ENCODE measurements at regions not wholly inside any gene's neighbourhood (a gene's known extent, or its start where the extent isn't known, plus 50 kb on each side); places are given as distances from the start of the nearest gene placed in this dataset.

- peak; percentile 48 for DNase-seq (ENCODE audit: low read depth)
- TF ChIP-seq, protein P1, sequence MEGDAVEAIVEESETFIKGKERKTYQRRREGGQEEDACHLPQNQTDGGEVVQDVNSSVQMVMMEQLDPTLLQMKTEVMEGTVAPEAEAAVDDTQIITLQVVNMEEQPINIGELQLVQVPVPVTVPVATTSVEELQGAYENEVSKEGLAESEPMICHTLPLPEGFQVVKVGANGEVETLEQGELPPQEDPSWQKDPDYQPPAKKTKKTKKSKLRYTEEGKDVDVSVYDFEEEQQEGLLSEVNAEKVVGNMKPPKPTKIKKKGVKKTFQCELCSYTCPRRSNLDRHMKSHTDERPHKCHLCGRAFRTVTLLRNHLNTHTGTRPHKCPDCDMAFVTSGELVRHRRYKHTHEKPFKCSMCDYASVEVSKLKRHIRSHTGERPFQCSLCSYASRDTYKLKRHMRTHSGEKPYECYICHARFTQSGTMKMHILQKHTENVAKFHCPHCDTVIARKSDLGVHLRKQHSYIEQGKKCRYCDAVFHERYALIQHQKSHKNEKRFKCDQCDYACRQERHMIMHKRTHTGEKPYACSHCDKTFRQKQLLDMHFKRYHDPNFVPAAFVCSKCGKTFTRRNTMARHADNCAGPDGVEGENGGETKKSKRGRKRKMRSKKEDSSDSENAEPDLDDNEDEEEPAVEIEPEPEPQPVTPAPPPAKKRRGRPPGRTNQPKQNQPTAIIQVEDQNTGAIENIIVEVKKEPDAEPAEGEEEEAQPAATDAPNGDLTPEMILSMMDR (IDR thresholded peaks at IDR 0.05; ENCODE audit: control insufficient read depth, insufficient read depth, low read depth, low read length, missing control alignments): no peak
- no peak overlapping the region for H3K4me3 ChIP-seq (ENCODE audit: control insufficient read depth, low read depth, low read length)
These were observed 63.6 kb downstream of the SPINK2 start for GRCh38 chr4:56757821-56758411.

GRCh38 chr4:56757261-56757746, 64.2 kb downstream of the SPINK2 start:
- no peak for DNase-seq (ENCODE audit: low read depth)
- no peak overlapping the region for H3K4me3 ChIP-seq (ENCODE audit: control insufficient read depth, low read depth, low read length)
- TF ChIP-seq, protein P1 (IDR thresholded peaks at IDR 0.05; ENCODE audit: control insufficient read depth, insufficient read depth, low read depth, low read length, missing control alignments): no peak

DNA sequence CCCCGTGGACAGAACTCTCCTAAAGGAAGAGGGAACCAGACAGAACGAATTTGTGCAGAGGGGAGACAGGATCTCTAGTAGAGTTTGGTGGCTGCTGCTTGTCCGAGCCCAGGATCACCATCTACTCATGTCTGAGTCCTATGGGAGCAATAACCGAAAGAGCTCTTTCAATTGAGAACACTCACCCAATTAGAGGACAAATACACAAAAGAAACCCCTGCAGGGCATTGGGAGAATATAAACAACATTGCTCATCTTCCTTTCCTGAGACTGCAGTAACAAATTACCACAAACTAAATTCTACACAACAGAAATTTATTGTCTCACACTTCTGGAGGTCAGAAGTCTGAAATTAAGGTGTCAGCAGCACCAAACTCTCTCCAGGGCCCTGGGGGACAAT, 65.6 kb downstream of the SPINK2 start:
- TF ChIP-seq, protein P1 (IDR thresholded peaks at IDR 0.05; ENCODE audit: control insufficient read depth, insufficient read depth, low read depth, low read length, missing control alignments): no peak
- no peak overlapping the region for H3K4me3 ChIP-seq (ENCODE audit: control insufficient read depth, low read depth, low read length)
- DNase-seq (ENCODE audit: low read depth): no peak

DNA sequence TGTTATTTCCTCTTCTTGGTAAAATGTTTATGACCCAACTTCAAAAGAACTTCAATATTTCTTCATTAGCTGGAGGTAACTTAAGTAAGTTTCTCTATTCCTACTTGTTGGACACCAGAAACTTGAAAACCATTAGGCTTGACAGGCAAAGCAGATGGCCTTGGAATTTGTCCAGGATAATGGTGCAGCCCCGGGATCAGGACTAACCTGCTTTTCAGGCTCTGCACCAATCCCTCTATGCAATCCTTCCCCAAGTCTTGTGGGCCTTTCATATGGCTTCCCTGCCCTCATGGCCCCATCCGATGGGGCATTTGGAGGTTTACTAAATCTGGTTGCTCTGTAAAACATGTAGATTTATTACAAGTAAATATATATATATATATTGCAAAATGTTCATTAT, 68.5 kb downstream of the SPINK2 start:
- DNase-seq (ENCODE audit: low read depth): no peak
- H3K4me3 ChIP-seq (ENCODE audit: control insufficient read depth, low read depth, low read length): no peak overlapping the region
- TF ChIP-seq, protein P1 (IDR thresholded peaks at IDR 0.05; ENCODE audit: control insufficient read depth, insufficient read depth, low read depth, low read length, missing control alignments): no peak

GRCh38 chr4:56750231-56750630, 69.1 kb upstream of the HOPX start:
- TF ChIP-seq, protein P1 (IDR thresholded peaks at IDR 0.05; ENCODE audit: control insufficient read depth, insufficient read depth, low read depth, low read length, missing control alignments): no peak
- DNase-seq (ENCODE audit: low read depth): no peak
- H3K4me3 ChIP-seq (ENCODE audit: control insufficient read depth, low read depth, low read length): no peak overlapping the region

- TF ChIP-seq, protein P1 (IDR thresholded peaks at IDR 0.05; ENCODE audit: control insufficient read depth, insufficient read depth, low read depth, low read length, missing control alignments): no peak
- no peak overlapping the region for H3K4me3 ChIP-seq (ENCODE audit: control insufficient read depth, low read depth, low read length)
- no peak for DNase-seq (ENCODE audit: low read depth)
These were observed 67.2 kb upstream of the HOPX start for GRCh38 chr4:56748271-56748670.
